HCT116 (cell line): ENCODE measurements at regions not wholly inside any gene's neighbourhood (a gene's known extent, or its start where the extent isn't known, plus 50 kb on each side); places are given as distances from the start of the nearest gene placed in this dataset.

Experiments used
- CEBPB ChIP-seq: IDR thresholded peaks from 2 replicates; pipeline ENCODE4 v1.6.1; 2012; ENCODE audit warnings: low read depth
- CTCF ChIP-seq, 3 experiments: fragments of 200-600 bp in 1 of 3; sonication (generic) in 1 of 3; IDR thresholded peaks in 2 of 3; conservative IDR thresholded peaks in 1 of 3; 2 replicates each; pipeline ENCODE4 v1.5.1; 2012 to 2017; ENCODE audit warnings: low read depth in 2 of 3, low read length in 2 of 3, antibody characterized with exemption in 1 of 3, borderline replicate concordance in 1 of 3, control low read depth in 1 of 3, mild to moderate bottlenecking in 1 of 3, mixed read lengths in 1 of 3, mixed run types in 1 of 3, moderate library complexity in 1 of 3; ENCODE audit not compliant: insufficient read depth in 1 of 3
- FOSL1 ChIP-seq: IDR thresholded peaks from 2 replicates; pipeline ENCODE4 v1.6.1; 2012; ENCODE audit warnings: low read depth
- MAX ChIP-seq: IDR thresholded peaks from 2 replicates; pipeline ENCODE4 v1.6.1; 2012
- POLR2A ChIP-seq: IDR thresholded peaks from 2 replicates; pipeline ENCODE4 v1.7.0; 2011; ENCODE audit warnings: borderline replicate concordance; ENCODE audit not compliant: insufficient read depth, insufficient read length; ENCODE audit errors: extremely low read depth
- POLR2AphosphoS5 ChIP-seq: IDR thresholded peaks from 2 replicates; pipeline ENCODE4 v1.6.1; 2011; ENCODE audit warnings: mild to moderate bottlenecking, low read depth, low read length, moderate library complexity
- RAD21 ChIP-seq: IDR thresholded peaks from 2 replicates; pipeline ENCODE4 v1.6.1; 2012; ENCODE audit warnings: low read depth, mild to moderate bottlenecking

- TF ChIP-seq MAX (no peak), CTCF (IDR thresholded peaks at IDR 0.05 in 2 of 3, conservative IDR thresholded peaks at IDR 0.05 in 1 of 3; ENCODE audit: borderline replicate concordance in 1 of 3, insufficient read depth in 1 of 3, low read depth in 2 of 3, low read length in 2 of 3) (no peak), POLR2A (no peak), FOSL1 (no peak), CEBPB (no peak), POLR2AphosphoS5 (no peak), RAD21 (no peak)
Observed at GRCh38 chr2:56676966-56677365, 493.2 kb downstream of the CCDC85A start.
